B cell (primary cell): ENCODE measurements at regions not wholly inside any gene's neighbourhood (a gene's known extent, or its start where the extent isn't known, plus 50 kb on each side); places are given as distances from the start of the nearest gene placed in this dataset.

Experiments used
- CTCF ChIP-seq: fragments of 200-600 bp; IDR thresholded peaks from one replicate; pipeline ENCODE4 v1.8.0; 2022; ENCODE audit warnings: antibody characterized with exemption, mild to moderate bottlenecking
- EZH2 ChIP-seq: IDR thresholded peaks from 2 replicates; pipeline ENCODE4 v1.6.1; 2012; ENCODE audit warnings: borderline replicate concordance, low read depth, mild to moderate bottlenecking, moderate library complexity, low read length; ENCODE audit not compliant: insufficient read depth, poor library complexity, severe bottlenecking

- TF ChIP-seq CTCF: no peak
- TF ChIP-seq EZH2: no peak
These were observed 210.5 kb downstream of the GADD45G start for GRCh38 chr9:89815061-89815902.
